Large intestine (tissue), 3 donors: ENCODE measurements at regions not wholly inside any gene's neighbourhood (a gene's known extent, or its start where the extent isn't known, plus 50 kb on each side); places are given as distances from the start of the nearest gene placed in this dataset.
A peak's percentile ranks its signal among the peaks of the same experiment; 100 is the strongest.

Source experiments
- DNase-seq, 2 donors: peaks; one replicate each; pipeline versions ENCODE4 v3.0.0 to v3.0.0-alpha.2; 2013
- H3K27ac ChIP-seq: one replicate; pipeline ENCODE4 v1.5.1; 2013; ENCODE audit warnings: low read length
- H3K27me3 ChIP-seq: 2 replicates; pipeline ENCODE4 v1.6.1; 2013; ENCODE audit warnings: low read length; ENCODE audit not compliant: control insufficient read depth, insufficient read depth
- H3K36me3 ChIP-seq: 2 replicates; pipeline ENCODE4 v1.6.1; 2013; ENCODE audit warnings: low read length; ENCODE audit not compliant: control insufficient read depth, insufficient read depth
- H3K4me1 ChIP-seq: one replicate; pipeline ENCODE4 v1.6.1; 2013; ENCODE audit warnings: low read length; ENCODE audit not compliant: control insufficient read depth, insufficient read depth
- H3K4me3 ChIP-seq: one replicate; pipeline ENCODE4 v1.5.1; 2013; ENCODE audit warnings: low read length
- H3K9me3 ChIP-seq: one replicate; pipeline ENCODE4 v1.6.1; 2013; ENCODE audit warnings: mild to moderate bottlenecking, low read depth, low read length, moderate library complexity; ENCODE audit not compliant: control insufficient read depth
- WGBS: methylation state at CpG from one replicate; pipeline ENCODE4 v1.1.5; 2013; ENCODE audit warnings: low lambda C conversion rate; ENCODE audit not compliant: insufficient coverage; 5-methylcytosine and 5-hydroxymethylcytosine counted together

DNA sequence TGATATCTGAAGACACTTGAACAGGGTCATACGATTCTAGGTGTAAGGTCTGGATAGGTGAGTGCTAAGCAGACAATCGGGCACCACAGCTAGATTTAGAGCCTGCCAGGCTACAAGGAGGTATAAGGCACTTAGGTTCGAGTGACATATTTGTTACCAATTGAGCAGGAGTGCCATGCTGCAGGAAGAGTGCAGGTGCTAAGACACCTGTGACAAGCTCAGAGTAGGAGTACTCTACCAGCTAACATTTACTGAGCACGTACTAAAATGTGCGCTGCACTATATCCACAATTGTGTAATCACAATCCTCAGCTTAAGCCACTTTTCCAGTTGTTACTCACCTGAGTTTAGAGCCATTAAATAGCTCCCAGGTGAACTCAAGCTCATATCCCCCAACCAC lies 227.8 kb upstream of the MOCS1 start:
- Histone ChIP-seq H3K27ac (no peak overlapping the region), H3K4me1 (peaks cover 6% of the 10 kb centered on the region), H3K9me3 (no peaks in the 10 kb centered on the region), H3K4me3 (no peak overlapping the region), H3K27me3 (no peaks in the 10 kb centered on the region), H3K36me3 (no peaks in the 10 kb centered on the region)
- WGBS, result no CpG with 5 or more reads among the region's 5 CpGs
- DNase-seq, result no peak

DNA sequence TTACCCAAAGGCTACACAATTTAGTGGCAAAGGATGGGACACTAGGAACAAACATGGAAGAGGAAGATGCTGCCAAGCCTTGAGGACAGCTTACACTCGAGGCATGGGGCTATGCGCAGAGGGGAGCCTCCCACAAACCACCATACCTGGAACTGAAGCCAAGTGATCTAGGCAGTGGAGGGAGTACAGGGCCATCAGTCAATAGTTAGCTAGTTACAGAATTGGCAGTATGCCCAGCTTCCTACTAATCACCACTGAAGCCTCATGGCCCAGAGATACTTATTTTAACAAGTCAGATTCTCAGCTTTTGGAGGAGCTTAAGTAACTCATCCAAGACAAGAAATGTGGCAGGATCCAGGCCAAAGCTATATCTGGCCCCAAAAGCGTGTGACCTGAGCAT lies 226.6 kb upstream of the MOCS1 start:
- Histone ChIP-seq H3K36me3 (no peaks in the 10 kb centered on the region), H3K9me3 (no peaks in the 10 kb centered on the region), H3K27ac (no peak overlapping the region), H3K27me3 (no peaks in the 10 kb centered on the region), H3K4me3 (no peak overlapping the region), H3K4me1 (peaks cover 6% of the 10 kb centered on the region)
- WGBS, result no CpG with 5 or more reads among the region's 3 CpGs
- DNase-seq, result peak in 1 of 2 donors; percentile 11

DNA sequence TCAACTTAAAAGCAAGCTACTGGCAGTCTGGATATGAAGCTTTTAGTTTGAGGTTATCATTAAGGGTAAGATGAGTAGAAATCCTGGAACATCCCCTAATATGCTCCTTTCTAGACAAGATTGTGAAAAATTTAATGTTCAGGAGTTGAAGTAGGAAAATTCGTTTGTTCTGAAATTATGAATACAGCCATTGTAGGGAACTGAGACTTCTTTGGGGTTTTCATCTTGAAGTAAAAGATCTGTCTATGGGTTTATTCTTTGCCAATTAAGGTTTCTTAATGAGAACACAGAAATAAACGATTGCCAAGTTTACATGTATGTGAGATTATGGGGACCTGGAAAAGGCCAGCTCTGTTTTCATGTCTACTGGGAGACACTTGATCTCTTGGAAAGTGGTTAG lies 225.6 kb upstream of the MOCS1 start:
- Histone ChIP-seq H3K4me3 (no peak overlapping the region), H3K27me3 (no peaks in the 10 kb centered on the region), H3K9me3 (no peaks in the 10 kb centered on the region), H3K36me3 (no peaks in the 10 kb centered on the region), H3K4me1 (no peaks in the 10 kb centered on the region), H3K27ac (no peak overlapping the region)
- WGBS, result 89% methylated on average over 2 of the region's 2 CpGs
- no peak for DNase-seq

DNA sequence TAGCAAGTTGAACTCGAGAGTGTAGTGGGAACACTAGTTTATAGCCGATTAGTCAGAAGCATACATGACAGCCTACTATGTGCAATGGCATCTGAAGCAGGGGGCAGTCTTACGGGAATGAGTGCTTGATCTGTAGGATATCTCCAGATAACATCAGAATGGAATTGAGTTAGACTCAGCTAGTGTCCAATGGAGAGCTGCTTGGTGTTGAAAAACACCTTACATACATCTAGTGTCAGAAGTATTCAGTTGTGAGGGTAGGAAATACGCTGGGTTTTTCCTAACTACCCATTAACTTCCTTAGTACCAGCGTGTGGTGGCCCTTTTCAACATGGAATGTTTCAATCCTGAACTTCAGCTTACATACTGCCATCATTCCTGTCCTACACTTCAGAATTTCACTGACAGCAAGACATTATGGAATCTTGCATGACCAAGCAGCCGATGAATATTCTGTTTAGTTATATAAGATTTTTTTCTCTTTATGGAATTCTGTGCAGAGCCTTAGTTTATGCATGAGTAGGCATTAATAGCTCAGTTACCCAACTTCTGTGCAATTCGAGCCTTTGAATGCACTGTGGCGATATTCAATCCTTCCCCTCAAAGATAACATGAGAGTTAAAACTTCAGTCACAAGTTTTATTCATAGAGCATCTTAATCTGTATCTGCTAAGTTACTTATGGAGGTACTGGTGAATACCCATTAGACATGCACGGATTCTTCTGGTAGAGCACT lies 218.6 kb upstream of the MOCS1 start:
- Histone ChIP-seq H3K36me3 (no peaks in the 10 kb centered on the region), H3K9me3 (no peaks in the 10 kb centered on the region), H3K4me1 (no peaks in the 10 kb centered on the region), H3K27ac (no peak overlapping the region), H3K4me3 (no peak overlapping the region), H3K27me3 (peaks cover 3% of the 10 kb centered on the region)
- DNase-seq, result no peak
- WGBS, result 90% methylated on average over 2 of the region's 9 CpGs

DNA sequence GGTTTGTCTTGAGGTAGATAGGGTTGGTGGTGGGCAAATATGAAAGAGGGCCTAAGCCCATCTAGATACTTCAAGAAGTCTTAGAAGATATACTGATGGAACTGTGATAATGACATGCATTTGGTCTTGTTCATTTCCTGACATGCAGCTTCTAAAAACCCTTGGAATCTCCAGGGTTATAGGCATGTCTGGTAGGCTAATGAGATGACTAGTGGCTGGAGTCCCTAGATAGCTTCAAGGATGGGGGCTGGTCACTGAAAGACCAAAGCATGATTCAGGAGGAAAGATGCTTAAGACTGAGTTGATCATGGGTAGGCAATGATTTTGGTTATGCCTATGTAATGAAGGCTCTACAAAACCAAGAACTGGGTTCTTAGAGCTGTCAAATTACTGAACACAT lies 217.9 kb upstream of the MOCS1 start:
- peaks cover 3% of the 10 kb centered on the region for H3K27me3 ChIP-seq
- no peak overlapping the region for H3K27ac ChIP-seq
- no peaks in the 10 kb centered on the region for H3K4me1 ChIP-seq
- H3K9me3 ChIP-seq, result no peaks in the 10 kb centered on the region
- DNase-seq, result no peak
- no peaks in the 10 kb centered on the region for H3K36me3 ChIP-seq
- H3K4me3 ChIP-seq, result no peak overlapping the region

DNA sequence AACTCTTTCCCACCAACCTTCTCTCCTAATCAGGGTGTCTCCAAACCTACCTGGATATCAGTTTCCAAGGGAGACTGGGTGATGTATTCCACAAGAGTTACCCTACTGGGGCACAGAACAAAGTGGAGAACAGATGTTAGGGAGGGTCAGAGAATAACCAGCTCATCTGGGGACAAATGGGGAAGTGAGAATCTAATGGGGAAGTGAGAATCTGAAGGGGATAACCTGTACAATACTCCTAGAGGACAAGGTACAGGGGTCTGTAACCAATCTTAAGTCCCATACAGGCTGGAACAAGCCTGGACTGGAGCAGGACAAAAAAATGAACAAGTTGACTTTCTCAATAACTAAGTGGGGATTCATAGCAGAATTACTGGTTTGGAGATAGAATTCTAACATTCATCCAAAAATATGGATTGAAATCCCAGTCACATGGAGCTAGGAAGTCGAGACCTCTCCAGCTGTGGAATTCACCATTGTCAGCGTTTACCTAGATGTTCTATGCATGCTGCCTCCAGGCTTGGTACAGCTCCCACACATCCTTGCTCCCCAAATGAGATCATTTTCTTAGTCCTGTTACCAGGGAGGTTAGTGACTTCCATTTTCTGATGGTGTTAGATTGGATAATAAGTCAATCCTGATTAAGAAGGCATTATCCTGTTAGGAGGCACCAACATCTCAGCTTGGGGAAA lies 214.8 kb upstream of the MOCS1 start:
- WGBS, result no CpG with 5 or more reads among the region's 2 CpGs
- Histone ChIP-seq H3K27ac (no peak overlapping the region), H3K36me3 (no peaks in the 10 kb centered on the region), H3K4me3 (no peak overlapping the region), H3K27me3 (peaks cover 3% of the 10 kb centered on the region), H3K9me3 (no peaks in the 10 kb centered on the region), H3K4me1 (peaks cover 7% of the 10 kb centered on the region)
- no peak for DNase-seq

DNA sequence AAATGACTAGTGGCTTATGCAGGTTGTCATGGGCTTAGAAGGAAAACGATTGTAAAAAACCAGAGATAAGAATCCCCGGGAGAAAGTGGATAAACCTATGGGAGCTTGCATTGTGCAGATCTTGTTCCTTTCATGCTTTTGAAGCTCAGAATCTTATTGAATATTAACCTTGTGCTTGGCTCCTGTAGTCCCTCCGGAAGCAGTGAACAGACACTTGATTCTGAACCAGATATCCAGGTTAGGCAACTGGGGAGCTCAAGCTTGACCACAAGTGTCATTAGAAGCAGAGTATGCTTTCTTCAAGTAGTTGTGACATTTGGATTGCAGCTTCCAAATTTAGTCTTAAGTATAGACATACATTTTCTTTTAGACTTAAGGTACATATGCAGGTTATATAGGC lies 212.6 kb upstream of the MOCS1 start:
- Histone ChIP-seq H3K4me1 (peaks cover 17% of the 10 kb centered on the region), H3K27me3 (no peaks in the 10 kb centered on the region), H3K27ac (no peak overlapping the region), H3K4me3 (no peak overlapping the region), H3K9me3 (no peaks in the 10 kb centered on the region), H3K36me3 (no peaks in the 10 kb centered on the region)
- no CpG with 5 or more reads among the region's 3 CpGs for WGBS
- DNase-seq, result peak in 1 of 2 donors; percentile 68

DNA sequence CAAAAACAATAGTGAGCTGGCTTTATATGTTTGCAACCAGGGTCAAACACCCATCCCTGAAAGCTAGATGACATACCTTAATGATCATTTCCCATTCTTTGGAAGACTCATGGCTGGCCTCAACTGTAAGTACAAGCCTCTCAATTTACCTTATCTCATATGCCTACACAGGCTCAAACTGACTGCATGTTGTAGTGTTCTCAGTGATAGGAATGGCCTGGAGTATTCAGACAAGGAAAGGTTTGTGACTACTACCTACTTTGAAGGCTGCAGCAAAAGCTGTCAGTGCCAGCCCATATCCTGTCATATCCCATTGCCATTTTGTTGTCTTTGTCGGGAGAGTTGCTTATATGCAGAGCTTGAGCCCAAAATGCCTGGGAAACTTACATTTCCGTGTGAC lies 205.2 kb upstream of the MOCS1 start:
- no peaks in the 10 kb centered on the region for H3K9me3 ChIP-seq
- no peak for DNase-seq
- WGBS, result no CpG with 5 or more reads among the region's 2 CpGs
- no peak overlapping the region for H3K4me3 ChIP-seq
- H3K4me1 ChIP-seq, result peaks cover 35% of the 10 kb centered on the region
- H3K27ac ChIP-seq, result peak overlapping the region; percentile 84
- no peaks in the 10 kb centered on the region for H3K36me3 ChIP-seq
- H3K27me3 ChIP-seq, result no peaks in the 10 kb centered on the region

DNA sequence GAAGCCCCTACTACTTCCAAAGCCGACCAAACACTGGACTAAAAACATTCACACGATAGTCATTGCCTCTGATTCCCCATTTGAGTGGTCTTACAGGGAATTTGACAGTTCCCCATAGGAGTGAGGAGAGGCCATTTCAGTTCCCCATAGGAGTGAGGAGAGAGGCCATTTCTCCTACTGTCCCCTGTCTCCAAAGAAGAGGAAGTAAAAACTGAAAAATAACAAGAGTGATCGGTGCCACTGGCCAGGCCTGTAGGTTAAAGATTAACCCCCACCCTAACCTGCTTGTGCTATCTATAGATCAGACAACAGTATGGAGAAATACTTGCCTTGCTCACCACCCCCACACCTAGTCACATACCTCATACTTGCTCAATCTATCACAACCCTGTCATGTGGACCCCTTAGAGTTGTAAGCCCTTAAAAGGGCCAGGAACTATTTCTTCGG lies 204.0 kb upstream of the MOCS1 start:
- Histone ChIP-seq H3K4me1 (peaks cover 28% of the 10 kb centered on the region), H3K27ac (peak overlapping the region; percentile 84), H3K4me3 (no peak overlapping the region), H3K9me3 (no peaks in the 10 kb centered on the region), H3K27me3 (no peaks in the 10 kb centered on the region), H3K36me3 (no peaks in the 10 kb centered on the region)
- DNase-seq, result peak; percentile 85 to 94
- WGBS, result no CpG with 5 or more reads among the region's 4 CpGs

DNA sequence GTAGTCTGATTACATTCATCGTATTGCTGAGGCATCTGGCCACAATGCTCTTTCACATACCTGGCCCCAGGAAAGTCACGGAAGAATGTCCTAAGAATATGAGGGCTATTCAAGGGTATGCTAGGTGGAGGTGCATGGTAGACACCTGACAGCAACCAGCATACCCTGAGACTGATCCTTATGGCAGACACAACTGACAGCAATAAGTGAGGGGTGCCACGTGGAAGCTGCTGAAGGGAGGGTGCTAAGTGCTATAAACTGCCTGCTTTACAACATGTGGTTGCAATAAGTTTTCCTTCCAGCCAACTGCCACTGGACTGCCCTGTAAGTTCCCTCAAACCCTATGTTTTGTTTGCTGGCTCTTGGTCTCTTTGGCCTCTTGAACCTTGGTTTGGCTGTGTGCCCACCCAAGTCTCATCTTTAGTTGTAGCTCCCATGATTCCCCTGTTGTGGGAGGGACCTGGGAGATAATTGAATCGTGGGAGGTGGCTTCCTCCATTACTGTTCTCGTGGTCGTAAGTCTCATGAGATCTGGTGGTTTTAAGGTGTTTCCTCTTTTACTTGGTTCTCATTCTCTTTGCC lies 201.3 kb upstream of the MOCS1 start:
- peak; percentile 59 to 74 for DNase-seq
- no peaks in the 10 kb centered on the region for H3K27me3 ChIP-seq
- H3K9me3 ChIP-seq, result no peaks in the 10 kb centered on the region
- peaks cover 25% of the 10 kb centered on the region for H3K4me1 ChIP-seq
- peak overlapping the region; percentile 27 for H3K27ac ChIP-seq
- no peaks in the 10 kb centered on the region for H3K36me3 ChIP-seq
- whole genome bisulfite sequencing, result no CpG with 5 or more reads among the region's 6 CpGs
- no peak overlapping the region for H3K4me3 ChIP-seq
